ENCODE measurements at regions not wholly inside any gene's neighbourhood (a gene's known extent, or its start where the extent isn't known, plus 50 kb on each side); places are given as distances from the start of the nearest gene placed in this dataset.
"Not testable (repeated sequence)": the region's sequence is repeated elsewhere in the genome, so short reads cannot be mapped to it uniquely, and the experiment has no call there.

GRCh38 chr1:22196041-22196440 is 53.1 kb upstream of the WNT4 start:
- in situ Hi-C loops (cut with MboI; ENCODE audit: low sequenced_read_pairs) = no loop called here

DNA sequence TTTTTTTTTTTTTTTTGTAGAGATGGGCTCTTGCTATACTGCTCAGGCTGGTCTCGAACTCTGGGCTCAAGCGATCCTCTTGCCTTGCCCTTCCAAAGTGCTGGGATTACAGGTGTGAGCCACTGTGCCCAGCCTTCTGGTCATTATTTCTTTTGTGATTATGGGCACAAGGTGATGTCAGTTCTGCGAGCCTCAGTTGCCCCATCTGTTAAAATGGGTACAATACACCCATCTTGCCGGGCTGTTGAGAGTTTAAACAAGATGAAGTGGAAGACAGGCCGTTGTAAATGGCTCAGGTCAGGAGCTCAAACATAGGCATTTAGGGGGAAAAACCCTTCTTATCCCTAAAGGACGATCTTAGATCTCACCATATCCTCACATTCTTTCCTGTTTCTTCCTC is 53.7 kb upstream of the WNT4 start:
- in situ Hi-C loops (cut with MboI; ENCODE audit: low sequenced_read_pairs) = no loop called here

DNA sequence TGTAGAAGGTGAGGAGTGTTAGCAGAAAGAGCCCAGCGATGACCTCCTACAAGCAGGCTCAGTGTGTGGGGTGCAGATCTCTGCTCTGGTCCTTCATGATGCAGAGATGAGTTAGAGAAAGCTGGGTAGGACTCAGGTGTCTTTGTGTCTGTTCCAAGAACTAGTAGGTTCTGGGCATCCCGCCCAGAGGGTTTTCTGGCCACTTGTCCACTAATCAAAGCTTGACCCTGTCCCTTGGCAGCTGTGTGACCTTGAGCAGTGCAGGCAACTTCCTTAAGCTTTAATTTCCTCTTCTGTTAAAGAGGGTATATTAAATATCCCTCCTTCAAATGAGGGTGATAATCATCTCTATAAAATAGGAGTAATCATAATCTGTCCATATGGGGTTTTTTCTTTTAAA is 54.7 kb upstream of the WNT4 start:
- in situ Hi-C loops (cut with MboI; ENCODE audit: low sequenced_read_pairs) = no loop called here

- in situ Hi-C loops (cut with MboI; ENCODE audit: low sequenced_read_pairs) = no loop called here
Measured at GRCh38 chr1:22201023-22201422, 58.1 kb upstream of the WNT4 start.

- in situ Hi-C loops (cut with MboI; ENCODE audit: low sequenced_read_pairs) = no loop called here
Measured at GRCh38 chr1:22203335-22203734, 60.4 kb upstream of the WNT4 start.

GRCh38 chr1:22204057-22204840 is 61.4 kb upstream of the WNT4 start:
- in situ Hi-C loops (cut with MboI; ENCODE audit: low sequenced_read_pairs) = no loop called here

DNA sequence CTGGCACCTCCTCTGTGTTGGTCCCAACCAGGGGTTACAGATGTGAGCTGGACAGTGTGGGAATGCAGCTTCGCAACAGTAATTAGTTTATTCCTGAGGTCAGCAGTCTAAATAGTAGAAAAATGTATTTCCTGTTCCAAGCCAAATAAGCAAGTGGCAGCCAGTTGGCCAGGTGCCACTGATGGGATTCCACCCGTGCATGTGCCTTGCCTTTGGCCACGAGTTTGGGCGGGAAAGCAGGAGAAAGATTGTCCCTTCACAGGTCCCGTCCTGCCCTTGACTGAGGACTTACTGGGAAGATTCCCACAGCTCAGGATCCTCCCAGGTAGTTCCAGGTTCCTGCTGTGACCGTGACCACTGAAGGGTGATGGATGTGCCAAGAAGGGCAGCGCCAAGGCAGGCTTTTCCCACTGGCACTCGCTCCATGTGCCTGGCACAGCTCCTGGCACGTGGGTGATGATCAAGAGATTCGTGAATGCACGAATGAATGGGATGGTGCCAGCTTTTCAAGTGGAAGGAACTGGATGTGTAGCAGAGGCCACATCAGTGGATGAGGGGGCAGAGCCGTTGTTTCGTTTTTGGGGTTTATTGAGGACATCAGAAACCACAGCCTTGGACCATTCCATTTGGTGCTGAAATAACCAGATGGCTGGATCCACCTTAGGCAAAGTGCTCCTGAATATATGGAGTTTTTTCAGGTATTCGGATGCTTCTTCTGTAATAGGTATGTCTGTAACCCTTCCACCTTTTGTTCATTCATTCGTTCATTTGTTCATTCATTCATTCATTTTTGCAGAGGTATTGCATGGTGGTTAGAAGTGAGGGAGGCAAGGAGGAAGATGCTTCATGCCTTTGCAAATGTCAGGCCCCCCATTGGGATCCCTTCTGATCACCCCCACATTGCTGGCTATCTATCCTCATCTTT is 62.4 kb upstream of the WNT4 start:
- in situ Hi-C loops (cut with MboI; ENCODE audit: low sequenced_read_pairs) = no loop called here

DNA sequence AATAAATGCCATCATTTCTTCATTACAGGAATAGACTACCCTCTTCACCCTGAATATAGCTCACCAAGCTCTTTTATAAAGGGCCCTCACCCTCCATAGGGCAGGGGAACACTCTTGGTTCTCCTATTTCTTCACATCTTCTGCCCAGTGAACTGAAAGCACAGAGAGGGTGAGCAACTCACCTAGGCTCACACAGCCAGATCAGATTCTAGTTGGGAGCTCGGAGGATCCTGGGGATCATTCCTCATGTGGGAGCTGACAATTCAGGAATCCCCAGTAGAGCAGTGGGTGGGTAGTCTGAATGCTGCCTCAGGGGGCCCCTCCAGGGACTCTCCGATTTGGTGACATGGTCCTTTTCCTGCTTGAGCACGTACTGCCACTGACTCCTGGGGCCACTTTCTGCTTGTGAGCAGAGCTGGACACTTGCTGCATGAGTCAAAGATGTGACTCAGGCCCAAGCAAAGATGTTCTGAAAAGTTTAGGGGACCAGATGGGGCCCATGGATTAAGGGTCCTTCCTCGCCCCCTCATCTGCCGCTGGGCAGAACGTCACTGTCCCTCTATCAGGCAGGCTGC is 63.7 kb upstream of the WNT4 start:
- in situ Hi-C loops (cut with MboI; ENCODE audit: low sequenced_read_pairs) = no loop called here

GRCh38 chr1:22207511-22208267 is 64.8 kb upstream of the WNT4 start:
- in situ Hi-C loops (cut with MboI; ENCODE audit: low sequenced_read_pairs) = no loop called here

GRCh38 chr1:22208268-22208972 is 65.5 kb upstream of the WNT4 start:
- in situ Hi-C loops (cut with MboI; ENCODE audit: low sequenced_read_pairs) = no loop called here

DNA sequence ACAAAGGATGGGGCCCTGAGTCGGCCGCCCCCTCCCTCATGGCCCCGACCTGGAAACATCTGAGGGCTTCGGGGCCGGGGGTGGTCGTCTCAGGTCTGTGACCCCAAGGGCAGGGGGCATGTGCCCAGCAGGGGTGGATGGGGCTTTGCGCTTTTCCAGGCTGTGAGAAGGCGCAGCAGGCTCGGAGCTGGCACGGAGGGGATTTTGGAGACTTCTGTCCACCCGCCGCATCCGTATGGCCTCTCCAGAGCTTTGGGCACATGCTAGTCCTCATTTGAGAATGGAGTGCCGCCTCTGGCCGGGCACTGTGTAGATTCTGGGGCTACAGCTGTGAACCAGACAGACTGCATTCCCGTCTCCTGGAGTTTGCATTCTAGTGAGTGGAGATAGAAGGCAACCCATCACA is 66.1 kb upstream of the WNT4 start:
- in situ Hi-C loops (cut with MboI; ENCODE audit: low sequenced_read_pairs) = no loop called here

DNA sequence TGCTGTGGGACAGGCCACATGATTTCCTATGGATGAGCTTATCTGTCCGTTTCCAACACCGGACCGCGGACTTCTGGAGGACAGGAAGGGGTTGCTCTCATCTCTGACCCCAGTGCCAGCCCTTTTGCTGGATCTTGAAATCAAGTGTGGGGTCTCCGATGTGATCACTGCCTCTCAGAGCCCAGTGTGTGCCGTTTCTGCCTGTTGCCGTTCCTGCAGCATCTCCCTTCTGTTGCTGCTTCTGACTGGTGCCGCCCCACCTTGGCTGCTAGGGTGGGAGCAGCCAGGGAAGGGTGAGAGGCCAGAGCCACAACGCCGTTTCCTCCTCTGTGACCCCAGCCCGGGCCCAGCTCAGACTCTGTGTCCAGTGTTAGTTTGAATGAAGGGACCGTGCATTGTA is 67.3 kb upstream of the WNT4 start:
- in situ Hi-C loops (cut with MboI; ENCODE audit: low sequenced_read_pairs) = no loop called here

DNA sequence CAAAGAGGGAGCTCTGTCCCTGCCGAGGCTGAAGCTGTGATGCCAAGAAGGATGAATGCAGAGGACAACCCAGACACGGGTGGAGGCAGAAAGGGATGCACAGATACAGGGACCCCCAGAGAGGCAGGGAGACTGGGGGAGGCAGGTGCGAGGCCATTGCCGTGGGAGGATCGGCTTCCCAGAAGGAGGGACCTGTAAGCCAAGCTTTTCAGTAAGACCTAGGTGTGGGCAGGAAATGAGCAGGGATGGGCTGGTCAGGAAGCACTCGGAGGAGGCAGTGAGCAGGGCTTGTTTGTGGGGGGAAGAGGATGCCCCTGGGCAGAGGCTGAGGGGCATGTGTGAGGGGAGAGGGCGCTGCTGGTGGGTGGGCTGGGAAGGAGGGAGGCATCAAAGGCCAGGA is 67.7 kb upstream of the WNT4 start:
- in situ Hi-C loops (cut with MboI; ENCODE audit: low sequenced_read_pairs) = no loop called here

DNA sequence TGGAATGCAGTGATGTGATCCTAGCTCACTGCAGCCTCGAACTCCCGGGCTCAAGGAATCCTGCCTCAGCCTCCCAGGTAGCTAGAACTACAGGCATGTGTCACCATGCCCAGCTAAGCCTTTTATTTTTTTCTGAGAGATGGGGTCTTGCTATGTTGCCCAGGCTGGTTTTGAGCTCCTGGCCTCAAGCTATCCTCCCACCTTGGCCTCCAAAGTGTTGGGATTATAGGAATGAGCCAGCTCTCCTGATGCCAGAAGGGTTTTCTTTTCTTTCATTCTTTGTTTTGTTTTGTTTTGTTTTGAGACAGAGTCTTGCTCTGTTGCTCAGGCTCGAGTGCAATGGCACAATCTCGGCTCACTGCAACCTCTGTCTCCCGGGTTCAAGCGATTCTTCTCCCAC is 68.6 kb upstream of the WNT4 start:
- in situ Hi-C loops (cut with MboI; ENCODE audit: low sequenced_read_pairs) = not testable (repeated sequence)

DNA sequence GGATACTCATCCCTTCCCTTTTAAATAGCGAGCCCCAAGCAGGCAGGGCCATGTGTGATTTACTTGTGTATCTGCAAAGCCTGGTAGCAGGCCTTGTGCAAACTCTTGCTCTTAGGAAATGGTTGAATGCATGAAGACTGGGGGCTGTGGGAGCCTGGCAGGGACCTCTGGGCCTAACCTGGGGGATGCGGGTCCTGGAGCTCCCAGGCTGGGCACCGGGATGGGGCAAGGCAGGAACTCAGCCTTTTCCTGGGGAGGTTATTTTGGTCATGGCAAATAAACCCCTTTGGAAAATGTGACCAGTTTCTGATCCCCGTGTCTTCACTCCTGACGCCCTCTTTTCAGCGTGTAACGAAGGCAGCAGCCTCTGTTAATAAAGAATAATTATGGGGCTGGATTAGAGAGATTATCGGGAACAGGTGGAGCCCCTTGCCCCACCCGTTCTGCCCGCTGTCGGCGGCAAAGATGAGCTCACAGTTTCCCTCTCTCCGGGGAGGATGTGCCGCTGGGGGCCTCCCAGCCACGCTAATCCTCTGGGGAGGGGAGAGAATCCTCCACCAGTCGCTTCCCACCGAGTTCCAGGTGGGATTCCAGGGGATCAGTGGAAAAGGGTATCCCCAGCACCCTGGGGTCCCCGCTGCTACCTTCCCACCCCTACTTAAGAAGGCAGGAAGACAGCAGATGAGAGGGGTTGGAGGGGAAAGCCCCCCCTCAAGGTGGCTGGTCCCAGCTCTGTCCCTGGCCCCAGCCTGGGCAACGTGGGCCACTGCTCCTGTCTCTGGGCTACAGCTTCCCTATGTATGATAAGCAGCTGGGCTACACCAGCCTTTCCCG is 69.7 kb upstream of the WNT4 start:
- in situ Hi-C loops (cut with MboI; ENCODE audit: low sequenced_read_pairs) = no loop called here

GRCh38 chr1:22216210-22216883 is 73.5 kb upstream of the WNT4 start:
- in situ Hi-C loops (cut with MboI; ENCODE audit: low sequenced_read_pairs) = no loop called here

DNA sequence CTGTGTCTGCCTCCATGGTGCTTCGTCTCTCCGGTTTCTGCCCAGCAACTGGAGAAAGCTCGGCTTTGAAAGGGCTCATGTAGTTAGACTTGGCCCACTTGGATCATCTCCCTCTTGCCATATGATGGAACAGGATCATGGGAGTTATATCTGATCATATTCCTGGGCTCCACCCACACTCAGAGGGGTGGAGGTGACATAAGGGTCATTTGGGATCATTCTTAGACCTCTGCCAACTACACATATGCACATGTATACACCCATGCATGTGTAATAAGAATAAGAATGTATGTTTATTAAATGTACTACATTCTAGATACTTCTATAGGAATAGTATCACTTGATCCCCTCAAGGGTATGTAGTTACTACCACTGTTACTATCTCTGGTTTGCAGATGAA is 74.1 kb upstream of the WNT4 start:
- in situ Hi-C loops (cut with MboI; ENCODE audit: low sequenced_read_pairs) = no loop called here

GRCh38 chr1:22217811-22218460 is 75.0 kb upstream of the WNT4 start:
- in situ Hi-C loops (cut with MboI; ENCODE audit: low sequenced_read_pairs) = no loop called here

All from HL-60/S4 treated with retinoic acid at 250 ng/mL for 4 days and 3 days (cell line).